ENCODE measurements at regions not wholly inside any gene's neighbourhood (a gene's known extent, or its start where the extent isn't known, plus 50 kb on each side); places are given as distances from the start of the nearest gene placed in this dataset.
"Not testable (repeated sequence)": the region's sequence is repeated elsewhere in the genome, so short reads cannot be mapped to it uniquely, and the experiment has no call there.

- intact Hi-C loops (cut with DNase I): loop anchor here (5.0 to 10.0 kb wide), 3 partner anchors 91 to 411 kb away; partner anchors contain the start of gene BACH2 (in 1 of the 2)
- ATAC-seq: no peak
- DNase-seq: no peak
Observed at GRCh38 chr6:90385759-90386313, 89.2 kb upstream of the BACH2 start.

DNA sequence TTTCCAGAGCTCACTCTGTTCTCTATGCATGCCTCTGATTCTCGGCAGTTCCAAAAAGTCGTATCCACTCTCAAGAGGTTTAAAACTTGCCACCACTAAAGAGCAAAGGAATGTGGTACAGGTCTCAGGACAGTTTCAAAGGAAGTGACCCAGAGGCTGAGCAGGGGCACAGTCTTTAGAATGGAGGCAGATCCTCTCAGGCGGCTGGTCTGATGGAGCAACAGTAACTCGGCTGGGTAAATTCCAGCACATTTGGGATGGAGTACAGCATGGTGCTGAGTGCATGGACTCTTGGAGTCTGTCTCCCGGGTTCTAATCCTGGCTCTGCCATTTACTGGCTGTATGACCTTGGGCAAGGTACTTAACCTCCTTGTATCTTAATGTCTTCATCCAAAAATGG lies 88.1 kb upstream of the BACH2 start:
- intact Hi-C loops (cut with DNase I): loop anchor here (5.0 to 10.0 kb wide), 3 partner anchors 90 to 410 kb away; partner anchors contain the start of gene BACH2 (in 1 of the 2)
- ATAC-seq (no peak), DNase-seq (no peak)

DNA sequence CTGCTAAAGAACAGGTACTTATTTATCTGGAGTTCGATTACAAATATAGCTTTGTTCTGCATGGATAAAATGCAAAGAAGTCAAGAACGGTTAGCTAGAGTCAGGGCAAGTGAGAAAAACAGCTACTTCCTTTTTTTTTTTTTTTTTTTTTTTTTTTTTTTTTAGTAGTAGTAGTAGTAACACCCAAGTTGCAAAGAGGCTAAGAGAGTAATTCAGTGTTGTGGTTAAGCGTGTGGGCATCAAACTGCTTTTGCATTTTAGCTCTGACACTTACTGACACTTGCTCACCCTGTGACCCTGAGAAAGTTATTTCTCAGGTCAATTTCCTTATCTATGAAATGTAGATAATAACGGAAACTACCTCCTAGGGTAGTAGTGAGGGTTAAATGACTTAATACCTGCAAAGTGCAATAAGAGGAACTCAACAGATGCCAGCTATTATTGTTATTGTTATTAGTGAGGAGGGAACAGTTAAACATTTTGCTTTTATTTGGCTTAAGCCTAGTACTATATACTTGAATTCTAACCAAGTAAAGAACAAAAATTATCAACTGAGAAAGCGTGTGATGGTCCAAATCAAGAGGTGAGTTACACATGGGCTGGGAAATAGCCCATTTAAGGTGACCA lies 86.7 kb upstream of the BACH2 start:
- intact Hi-C loops (cut with DNase I): loop anchor here in 1 of 2 donors (10.0 kb wide), 2 partner anchors 89 to 409 kb away; partner anchors contain the start of gene BACH2
- ATAC-seq (no peak), DNase-seq (no peak)

DNA sequence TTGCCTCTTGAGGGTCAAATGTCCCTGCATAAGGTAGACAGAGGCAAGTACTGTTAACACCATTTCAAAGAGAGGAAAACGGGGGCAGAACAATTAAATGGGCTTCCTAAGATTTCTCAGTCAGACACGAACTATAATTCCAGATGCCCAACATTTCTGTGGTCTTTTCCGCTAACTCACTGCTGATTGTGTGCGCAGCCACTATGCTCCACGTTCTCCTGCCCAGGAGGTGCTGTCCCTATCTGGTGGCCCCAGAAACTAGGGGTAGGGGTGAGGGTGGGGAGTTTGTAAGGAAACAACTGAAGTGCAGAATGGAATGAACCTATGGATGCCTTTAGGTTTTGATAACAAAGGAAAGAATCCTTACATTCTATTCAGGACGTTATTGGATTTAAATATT lies 86.1 kb upstream of the BACH2 start:
- DNase-seq (no peak), ATAC-seq (no peak)
- intact Hi-C loops (cut with DNase I): loop anchor here in 1 of 2 donors (10.0 kb wide), 2 partner anchors 88 to 408 kb away; partner anchors contain the start of gene BACH2

GRCh38 chr6:90375681-90376439 lies 79.2 kb upstream of the BACH2 start:
- ATAC-seq: peak; percentile 56 to 59
- intact Hi-C loops (cut with DNase I): no loop called here
- DNase-seq: no peak

DNA sequence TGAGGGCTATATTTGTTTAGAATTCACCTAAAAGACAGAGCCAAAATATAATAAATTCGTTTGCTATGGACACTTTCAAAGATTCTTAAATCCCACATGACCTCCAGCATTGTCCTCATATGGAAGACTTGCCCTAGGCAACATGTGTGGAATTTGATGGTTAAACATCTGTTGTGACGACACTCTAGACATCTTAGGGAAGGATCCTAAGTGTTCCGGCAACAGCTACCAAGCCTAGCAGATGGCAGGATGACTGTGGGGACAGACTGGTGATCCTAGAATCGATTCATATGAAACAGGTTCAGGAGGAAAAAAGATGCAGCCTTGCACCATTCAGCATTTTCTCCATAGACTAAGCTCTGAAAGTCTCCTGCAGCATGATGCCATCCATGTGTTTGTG lies 77.6 kb upstream of the BACH2 start:
- no peak for ATAC-seq
- no peak for DNase-seq
- intact Hi-C loops (cut with DNase I): no loop called here

- intact Hi-C loops (cut with DNase I): no loop called here
- ATAC-seq (no peak), DNase-seq (no peak)
Observed at GRCh38 chr6:90372885-90373284, 76.2 kb upstream of the BACH2 start.

- DNase-seq (no peak), ATAC-seq (no peak)
- intact Hi-C loops (cut with DNase I): no loop called here
Observed at GRCh38 chr6:90372450-90372849, 75.8 kb upstream of the BACH2 start.

GRCh38 chr6:90370493-90370959 lies 73.9 kb upstream of the BACH2 start:
- DNase-seq (no peak), ATAC-seq (no peak)
- intact Hi-C loops (cut with DNase I): no loop called here

GRCh38 chr6:90369651-90370050 lies 73.0 kb upstream of the BACH2 start:
- intact Hi-C loops (cut with DNase I): no loop called here
- DNase-seq: no peak
- no peak for ATAC-seq

GRCh38 chr6:90369024-90369519 lies 72.4 kb upstream of the BACH2 start:
- DNase-seq (peak; percentile 64), ATAC-seq (peak; percentile 96 to 99)
- intact Hi-C loops (cut with DNase I): no loop called here

- DNase-seq (no peak), ATAC-seq (no peak)
- intact Hi-C loops (cut with DNase I): no loop called here
Observed at GRCh38 chr6:90368601-90369000, 72.0 kb upstream of the BACH2 start.

DNA sequence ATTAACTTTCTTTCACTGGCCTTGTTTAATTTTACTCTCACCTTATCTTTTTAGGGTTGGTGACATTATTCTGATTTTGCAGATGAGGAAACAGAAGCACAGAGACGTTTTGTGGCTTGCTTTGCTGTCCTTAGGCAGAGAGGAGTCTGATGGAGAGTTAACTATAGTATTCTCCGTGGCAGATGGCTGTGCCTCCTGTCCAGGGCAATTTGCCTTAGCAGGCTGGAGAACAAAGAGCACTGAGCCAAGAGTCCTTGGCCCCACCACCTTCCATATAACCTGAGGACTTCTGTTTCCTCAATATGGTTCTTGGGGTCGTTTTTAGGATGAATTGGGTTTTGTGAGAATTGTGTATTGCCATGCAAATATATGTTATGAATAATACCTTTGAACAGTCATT lies 71.4 kb upstream of the BACH2 start:
- no peak for ATAC-seq
- intact Hi-C loops (cut with DNase I): no loop called here
- no peak for DNase-seq

- ATAC-seq (no peak), DNase-seq (no peak)
- intact Hi-C loops (cut with DNase I): no loop called here
Observed at GRCh38 chr6:90365565-90366219, 69.0 kb upstream of the BACH2 start.

DNA sequence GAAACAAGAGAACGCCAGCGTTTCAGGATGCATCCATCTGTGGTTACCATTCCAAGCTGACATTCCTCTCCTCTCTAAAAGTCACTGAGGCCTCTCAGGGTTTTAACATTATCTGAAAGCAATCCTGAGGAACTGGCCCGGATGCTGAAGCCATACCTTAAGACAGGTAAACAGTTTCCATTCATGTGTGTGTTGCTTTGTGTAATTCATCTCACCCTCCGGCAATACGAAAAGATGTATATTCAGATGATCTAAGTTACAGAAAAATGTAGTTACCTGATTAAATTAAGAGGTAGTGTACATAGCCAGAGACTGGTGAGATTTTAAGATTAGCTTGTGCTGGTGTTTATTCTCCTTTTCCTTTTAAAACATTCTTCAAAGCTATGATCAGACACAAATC lies 68.4 kb upstream of the BACH2 start:
- DNase-seq: no peak
- intact Hi-C loops (cut with DNase I): no loop called here
- ATAC-seq: no peak

GRCh38 chr6:90364286-90364685 lies 67.6 kb upstream of the BACH2 start:
- DNase-seq: no peak
- intact Hi-C loops (cut with DNase I): no loop called here
- ATAC-seq: no peak

DNA sequence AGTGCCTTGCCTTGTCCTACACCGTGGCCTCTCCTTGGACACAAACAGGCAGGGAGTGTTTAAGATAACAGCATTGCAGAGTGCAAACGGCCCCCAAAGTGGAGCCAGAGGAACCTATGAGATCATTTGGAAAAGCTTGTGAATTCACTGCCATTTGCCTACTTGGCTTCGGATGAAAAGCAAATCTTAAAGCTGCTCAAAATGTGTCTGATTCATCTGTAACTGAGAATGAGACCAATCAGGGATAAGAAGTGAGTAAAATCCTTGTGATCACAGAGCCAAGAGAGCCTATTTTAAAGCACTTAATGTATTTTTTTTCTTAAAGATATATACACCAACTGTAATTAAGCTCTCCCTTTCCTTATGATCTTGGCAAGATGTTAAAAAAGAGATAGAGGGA lies 65.7 kb upstream of the BACH2 start:
- ATAC-seq (peak in 1 of 2 donors; percentile 51), DNase-seq (peak; percentile 28)
- intact Hi-C loops (cut with DNase I): no loop called here

DNA sequence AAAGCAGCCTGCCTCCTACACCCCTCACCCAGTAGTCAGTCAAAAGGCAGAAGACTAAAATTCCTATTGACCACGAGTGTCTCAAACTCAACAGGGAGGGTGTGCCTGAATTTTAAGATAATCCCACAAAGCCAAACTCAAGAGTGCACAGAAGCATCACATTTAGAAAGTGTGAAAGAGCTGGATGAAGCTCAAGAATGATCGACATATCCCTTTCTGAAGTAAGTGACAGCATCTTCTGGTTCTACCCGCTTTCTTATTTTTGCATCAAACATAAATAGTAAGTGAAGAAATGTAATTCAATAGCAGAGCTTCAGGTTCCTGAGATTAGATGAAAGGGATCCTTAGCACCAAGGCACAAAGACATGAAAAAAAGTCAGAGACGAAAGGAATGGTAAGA lies 64.5 kb upstream of the BACH2 start:
- intact Hi-C loops (cut with DNase I): no loop called here
- no peak for ATAC-seq

DNA sequence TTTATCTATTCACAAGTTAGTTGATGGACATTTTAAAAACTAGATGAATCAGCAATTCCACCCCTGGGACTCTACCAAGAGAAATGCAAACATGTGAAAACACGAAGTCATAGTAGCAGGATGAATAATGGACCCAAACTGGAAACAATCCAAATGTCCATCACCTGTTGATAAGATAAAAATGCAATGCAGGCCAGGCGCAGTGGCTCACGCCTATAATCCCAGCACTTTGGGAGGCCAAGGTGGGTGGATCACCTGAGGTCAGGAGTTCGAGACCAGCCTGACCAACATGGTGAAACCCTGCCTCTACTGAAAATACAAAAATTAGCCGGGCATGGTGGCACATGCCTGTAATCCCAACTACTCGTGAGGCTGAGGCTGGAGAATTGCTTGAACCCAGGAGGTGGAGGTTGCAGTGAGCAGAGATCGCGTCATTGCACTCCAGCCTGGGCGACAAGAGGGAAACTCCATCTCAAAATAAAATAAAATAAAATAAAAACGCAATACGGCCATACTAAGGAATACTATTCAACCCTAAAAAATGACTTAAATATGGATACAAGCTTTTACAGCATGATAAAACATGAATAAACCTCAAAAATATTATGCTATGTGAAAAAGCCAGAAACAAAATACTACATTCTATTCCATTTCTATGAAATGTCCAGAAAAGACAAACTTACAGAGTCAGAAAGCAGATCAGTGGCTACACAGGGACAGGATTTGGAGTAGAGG lies 61.6 kb upstream of the BACH2 start:
- intact Hi-C loops (cut with DNase I); DNase-seq; ATAC-seq: not testable (repeated sequence)

More for the DNA sequence above, 64.5 kb upstream of the BACH2 start:
- DNase-seq: no peak
